Nephron progenitor cell (in vitro differentiated cells): ENCODE measurements at regions not wholly inside any gene's neighbourhood (a gene's known extent, or its start where the extent isn't known, plus 50 kb on each side); places are given as distances from the start of the nearest gene placed in this dataset.
A peak's percentile ranks its signal among the peaks of the same experiment; 100 is the strongest.

Experiments
- DNase-seq: peaks from one replicate; pipeline ENCODE4 v3.0.0; 2021
- H3K27ac Mint-ChIP-seq: 2 replicates; pipeline ENCODE4 v1.8.0; 2021; ENCODE audit warnings: mild to moderate bottlenecking, moderate library complexity, mixed read lengths
- H3K27me3 Mint-ChIP-seq: 2 replicates; pipeline ENCODE4 v1.8.0; 2021; ENCODE audit warnings: mild to moderate bottlenecking, low read depth, mixed read lengths; ENCODE audit not compliant: poor library complexity
- H3K36me3 Mint-ChIP-seq: 2 replicates; pipeline ENCODE4 v1.8.0; 2021; ENCODE audit warnings: low read depth, mixed read lengths
- H3K4me1 Mint-ChIP-seq: 2 replicates; pipeline ENCODE4 v1.8.0; 2021; ENCODE audit warnings: mixed read lengths
- H3K4me3 Mint-ChIP-seq: 2 replicates; pipeline ENCODE4 v1.8.0; 2021; ENCODE audit warnings: mild to moderate bottlenecking, moderate library complexity, mixed read lengths
- H3K9me3 Mint-ChIP-seq: 2 replicates; pipeline ENCODE4 v1.8.0; 2021; ENCODE audit warnings: mild to moderate bottlenecking, moderate library complexity, mixed read lengths
- CTCF ChIP-seq: fragments of 200-600 bp; sonication (generic); IDR thresholded peaks from 2 replicates; pipeline ENCODE4 v1.5.0; 2021; ENCODE audit warnings: antibody characterized with exemption

GRCh38 chr16:58836427-58836826 lies 102.3 kb upstream of the GOT2 start:
- Mint-ChIP-seq H3K27ac (no peak overlapping the region), H3K27me3 (peaks cover 11% of the 10 kb centered on the region), H3K4me3 (no peak overlapping the region), H3K36me3 (no peaks in the 10 kb centered on the region), H3K4me1 (no peaks in the 10 kb centered on the region), H3K9me3 (peaks cover 15% of the 10 kb centered on the region)
- no peak for DNase-seq
- TF ChIP-seq CTCF = no peak

GRCh38 chr16:58832386-58832895 lies 98.3 kb upstream of the GOT2 start:
- Mint-ChIP-seq H3K36me3 (no peaks in the 10 kb centered on the region), H3K27me3 (peaks cover 13% of the 10 kb centered on the region), H3K4me1 (peaks cover 19% of the 10 kb centered on the region), H3K9me3 (no peaks in the 10 kb centered on the region), H3K4me3 (no peak overlapping the region), H3K27ac (no peak overlapping the region)
- TF ChIP-seq CTCF = no peak
- no peak for DNase-seq

GRCh38 chr16:58831386-58831785 lies 97.3 kb upstream of the GOT2 start:
- Mint-ChIP-seq H3K27ac (no peak overlapping the region), H3K4me1 (peaks cover 19% of the 10 kb centered on the region), H3K9me3 (no peaks in the 10 kb centered on the region), H3K27me3 (peaks cover 13% of the 10 kb centered on the region), H3K4me3 (no peak overlapping the region), H3K36me3 (no peaks in the 10 kb centered on the region)
- no peak for TF ChIP-seq CTCF
- DNase-seq = no peak

GRCh38 chr16:58828901-58829545 lies 94.9 kb upstream of the GOT2 start:
- Mint-ChIP-seq H3K4me3 (no peak overlapping the region), H3K4me1 (peaks cover 22% of the 10 kb centered on the region), H3K36me3 (peaks cover 5% of the 10 kb centered on the region), H3K27ac (peak overlapping the region; percentile 85), H3K27me3 (peaks cover 3% of the 10 kb centered on the region), H3K9me3 (peaks cover 4% of the 10 kb centered on the region)
- peak; percentile 8 for DNase-seq
- TF ChIP-seq CTCF = no peak

GRCh38 chr16:58824201-58824600 lies 90.1 kb upstream of the GOT2 start:
- H3K36me3 Mint-ChIP-seq = peaks cover 9% of the 10 kb centered on the region
- TF ChIP-seq CTCF = no peak
- no peak for DNase-seq
- no peak overlapping the region for H3K4me3 Mint-ChIP-seq
- H3K4me1 Mint-ChIP-seq = peaks cover 25% of the 10 kb centered on the region
- no peaks in the 10 kb centered on the region for H3K27me3 Mint-ChIP-seq
- no peak overlapping the region for H3K27ac Mint-ChIP-seq
- peaks cover 37% of the 10 kb centered on the region for H3K9me3 Mint-ChIP-seq

- Mint-ChIP-seq H3K9me3 (peaks cover 37% of the 10 kb centered on the region), H3K36me3 (peaks cover 9% of the 10 kb centered on the region), H3K4me1 (peaks cover 14% of the 10 kb centered on the region), H3K27me3 (no peaks in the 10 kb centered on the region), H3K27ac (no peak overlapping the region), H3K4me3 (no peak overlapping the region)
- DNase-seq = no peak
- TF ChIP-seq CTCF = no peak
Measured at GRCh38 chr16:58821886-58822285, 87.8 kb upstream of the GOT2 start.
